CD4-positive, alpha-beta T cell treated with Interleukin-1 beta for 1 hour (primary cell): ENCODE measurements at regions not wholly inside any gene's neighbourhood (a gene's known extent, or its start where the extent isn't known, plus 50 kb on each side); places are given as distances from the start of the nearest gene placed in this dataset.
A peak's percentile ranks its signal among the peaks of the same experiment; 100 is the strongest.

Experiments
- DNase-seq, 2 donors: peaks; one replicate each; pipeline ENCODE4 v3.0.0-alpha.2; 2020 to 2022

DNA sequence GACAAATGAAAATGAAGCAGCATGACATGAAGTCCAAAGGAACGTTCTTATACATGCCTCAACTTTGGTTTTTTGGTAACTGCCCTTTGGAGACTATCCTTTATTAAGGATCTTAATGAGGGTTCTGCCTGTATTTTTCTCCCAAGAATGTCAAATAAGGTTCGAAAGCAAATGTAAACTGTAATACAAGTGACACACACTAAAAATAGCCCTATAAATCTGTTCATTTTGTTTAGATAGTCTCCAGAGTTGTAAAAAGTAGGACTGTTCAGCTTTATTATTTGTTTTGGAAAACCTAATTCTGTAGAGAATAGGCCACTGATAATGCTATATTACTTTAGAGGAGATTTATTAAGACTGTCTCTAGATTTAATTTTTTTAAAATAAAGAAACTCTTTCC lies 80.5 kb upstream of the CDIN1 start:
- DNase-seq: no peak

DNA sequence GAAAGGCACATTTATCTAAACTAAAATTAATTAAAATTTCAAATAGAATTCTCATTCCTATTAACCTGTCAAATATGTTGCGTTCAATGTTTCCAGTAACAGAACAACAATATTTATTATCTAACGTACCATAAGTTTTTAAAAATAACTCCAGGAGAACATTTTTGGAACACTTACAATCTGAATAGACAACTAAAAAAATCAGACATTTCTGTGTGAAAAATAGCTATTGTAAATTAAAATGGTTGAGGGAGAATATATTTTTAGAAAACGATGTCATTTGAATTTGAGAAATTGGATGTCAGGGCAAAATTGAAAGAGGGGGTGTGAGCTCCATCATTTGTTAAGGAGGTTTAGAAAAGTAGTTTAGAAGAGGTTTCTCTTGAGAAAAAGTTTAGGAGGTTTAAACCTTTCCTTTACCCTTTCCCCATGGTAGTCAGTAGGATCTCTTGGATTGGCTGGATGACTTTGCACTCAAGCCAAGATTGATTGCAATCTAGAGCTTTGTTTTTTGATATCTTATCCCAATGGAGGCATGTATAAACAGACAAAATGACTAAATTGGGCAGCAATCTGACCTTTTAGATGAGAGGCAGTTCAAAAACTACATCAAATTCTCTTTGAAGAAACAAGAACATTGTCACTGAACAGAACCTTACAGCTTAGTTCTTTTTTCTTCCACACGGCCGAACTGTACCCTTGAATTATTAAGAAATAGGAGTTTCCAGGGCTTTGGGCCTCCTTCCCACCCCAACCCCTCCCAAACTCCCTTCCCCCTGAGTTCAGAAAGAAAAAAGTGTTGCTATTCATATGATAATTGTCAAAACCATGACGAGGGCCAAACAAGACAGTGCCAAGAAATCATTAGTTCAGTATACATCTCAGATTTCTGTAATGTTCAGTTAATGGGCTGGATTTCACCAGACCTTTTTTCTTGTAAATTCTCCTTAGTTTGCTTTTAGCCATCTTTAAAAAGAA lies 79.7 kb upstream of the CDIN1 start:
- no peak for DNase-seq

GRCh38 chr15:36501063-36501678 lies 78.3 kb upstream of the CDIN1 start:
- DNase-seq: peak in 1 of 2 donors; percentile 17

DNA sequence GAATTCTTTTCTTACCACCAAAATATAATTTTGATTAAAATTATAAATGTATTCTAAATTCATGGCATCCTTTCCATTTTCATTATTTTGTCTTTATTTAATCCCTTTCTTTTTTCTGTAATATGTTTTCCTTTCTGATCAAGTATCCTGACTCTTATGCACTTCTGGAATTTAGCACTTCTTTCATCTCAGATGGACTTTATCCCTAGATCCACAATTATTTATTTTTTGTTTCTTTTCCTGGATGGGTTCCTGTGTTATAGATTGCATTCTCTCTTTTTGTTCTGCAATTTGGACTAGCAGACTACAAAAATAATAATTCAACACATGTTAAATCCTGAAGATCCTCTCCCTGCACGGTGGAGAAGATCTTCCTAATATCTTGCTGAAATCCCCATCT lies 76.9 kb upstream of the CDIN1 start:
- no peak for DNase-seq

DNA sequence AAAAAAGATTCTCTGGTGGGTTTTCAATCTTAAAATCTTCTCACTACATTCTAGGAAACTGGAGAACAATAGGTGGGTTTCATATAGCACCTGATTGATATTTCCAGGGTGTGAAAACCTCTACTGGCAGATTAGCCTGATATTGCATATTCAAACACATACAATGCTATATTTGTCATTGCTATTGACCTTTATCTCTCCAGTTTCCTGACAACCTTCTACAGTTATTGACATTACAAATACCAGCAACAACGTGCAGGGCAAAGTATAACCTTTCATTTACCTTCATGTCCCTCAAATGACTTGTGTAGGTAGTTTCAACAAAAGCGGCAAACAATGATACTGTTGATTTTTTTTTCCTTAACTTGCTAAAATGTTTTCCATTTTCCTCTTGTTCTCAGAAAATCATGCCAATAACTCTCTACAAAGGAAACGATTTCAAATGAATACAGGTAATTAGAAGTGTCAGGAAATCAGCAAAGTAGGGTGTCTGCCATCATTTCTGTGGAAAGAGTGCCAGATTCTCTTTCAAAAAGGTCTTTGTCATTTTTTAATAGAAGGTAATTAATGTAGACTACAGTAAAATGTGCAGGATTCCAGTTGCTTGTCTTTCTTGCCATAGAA lies 72.6 kb upstream of the CDIN1 start:
- DNase-seq: no peak

DNA sequence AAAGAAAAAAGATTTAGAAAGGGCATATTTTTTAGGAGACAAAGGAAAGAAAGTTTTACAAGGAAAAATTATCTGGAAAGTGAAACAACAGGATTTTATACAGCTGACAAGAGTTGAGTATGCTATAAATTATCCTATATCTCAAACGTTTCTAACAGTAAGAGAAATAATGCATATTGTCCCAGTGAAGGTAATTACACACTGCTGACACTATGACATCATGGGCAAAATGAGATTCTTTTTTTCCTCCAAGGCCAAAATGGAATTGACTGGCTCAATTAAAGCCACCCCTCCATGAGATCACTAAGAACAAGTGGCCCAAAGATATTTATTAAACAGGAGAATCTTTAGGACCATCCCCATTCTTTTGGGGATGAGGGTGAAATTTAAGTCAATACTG lies 72.0 kb upstream of the CDIN1 start:
- no peak for DNase-seq

DNA sequence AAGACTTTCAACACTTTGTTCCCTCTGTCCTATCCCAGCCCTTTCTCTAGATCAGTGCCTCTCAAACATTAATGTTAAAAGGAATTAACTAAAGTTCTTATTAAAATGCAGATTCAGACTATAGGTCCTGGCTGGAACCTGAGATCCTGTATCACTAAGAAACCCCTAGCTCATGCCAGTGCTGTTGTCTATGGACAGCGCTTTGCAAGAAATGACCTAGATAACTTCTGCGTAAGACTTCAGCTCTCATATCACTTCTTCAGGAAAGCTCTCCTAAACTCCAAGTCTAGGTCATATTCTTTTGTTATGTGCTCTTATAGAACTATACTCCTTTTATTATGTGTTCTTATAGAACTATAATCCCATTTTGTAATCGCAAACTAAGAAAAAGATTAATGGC lies 67.8 kb upstream of the CDIN1 start:
- no peak for DNase-seq

GRCh38 chr15:36517758-36518157 lies 61.7 kb upstream of the CDIN1 start:
- no peak for DNase-seq

- no peak for DNase-seq
Observed at GRCh38 chr15:36519067-36519466, 60.4 kb upstream of the CDIN1 start.

DNA sequence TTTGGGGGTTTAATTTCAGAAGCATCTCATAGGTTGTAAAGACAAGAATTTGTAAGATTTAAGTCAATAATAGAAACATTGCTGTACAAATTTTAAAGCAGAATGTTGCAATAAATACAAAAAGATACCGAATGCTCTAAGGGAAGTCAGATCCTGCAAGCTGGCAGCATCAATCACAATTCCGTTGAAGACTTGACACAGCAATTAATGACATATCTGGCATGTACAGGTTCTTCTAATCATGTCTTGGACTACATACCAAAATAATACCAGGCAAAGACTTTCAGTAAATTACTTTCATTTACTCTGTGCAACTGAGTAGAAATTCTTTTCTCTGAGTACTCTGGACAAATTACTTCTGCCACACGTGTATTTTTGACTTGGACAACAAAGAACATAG lies 54.0 kb upstream of the CDIN1 start:
- no peak for DNase-seq

- no peak for DNase-seq
Observed at GRCh38 chr15:36527235-36528162, 51.9 kb upstream of the CDIN1 start.

GRCh38 chr15:36529296-36530011 lies 50.0 kb upstream of the CDIN1 start:
- no peak for DNase-seq
